ENCODE measurements at regions not wholly inside any gene's neighbourhood (a gene's known extent, or its start where the extent isn't known, plus 50 kb on each side); places are given as distances from the start of the nearest gene placed in this dataset.

- TF ChIP-seq CTCF (IDR thresholded peaks at IDR 0.05) (no peak), POLR2A (IDR thresholded peaks at IDR 0.05) (no peak)
These were observed 59.7 kb upstream of the FAM222A start for GRCh38 chr12:109653890-109654289.

All from adrenal gland (tissue), 5 donors.